K562 (cell line): ENCODE measurements at regions not wholly inside any gene's neighbourhood (a gene's known extent, or its start where the extent isn't known, plus 50 kb on each side); places are given as distances from the start of the nearest gene placed in this dataset.

Experiments used
- ATAC-seq: fragments of 200-7000 bp; cut with Tn5 transposase; 3 replicates; pipeline ENCODE4 v1.9.1; 2020; ENCODE audit warnings: moderate library complexity
- BruUV-seq: library from RNA; stranded (reverse); fragments of 400-500 nt; replicated peaks from 2 replicates; lab custom pipeline; 2021; lab: Mats Ljungman, UMichigan
- CTCF ChIA-PET: fragments of 300-600 bp; formaldehyde crosslinking; extraction: SDS; loops from one replicate; lab custom pipeline; 2021; ENCODE audit warnings: low intra/inter-chr PET ratio; lab: Yijun Ruan, JAX
- POLR2A ChIA-PET: fragments of 300-600, 350-650 bp; sonication (Branson Sonifier 250); formaldehyde crosslinking; extraction: SDS; loops from one replicate; lab custom pipeline; 2021; ENCODE audit warnings: antibody characterized with exemption, inconsistent platforms; lab: Yijun Ruan, JAX
- DNase-seq, 4 experiments: peaks; one replicate each; pipeline versions ENCODE4 v3.0.0 to v3.0.0-alpha.2; 2011 to 2018; ENCODE audit warnings: low spot score in 3 of 4, mixed read lengths in 3 of 4; ENCODE audit errors: extremely low read depth in 1 of 4
- FAIRE-seq: peaks from 2 replicates; lab custom pipeline; 2011; peaks lifted over from hg19 to GRCh38; lab: Jason Lieb, UNC
- H2AFZ ChIP-seq: 2 replicates; pipeline ENCODE4 v1.6.0; 2011; ENCODE audit warnings: low read depth, low read length, control low read depth, inconsistent platforms
- H3K27ac ChIP-seq: fragments of 200-600 bp; 3 replicates; pipeline ENCODE4 v1.8.0; 2011; ENCODE audit warnings: low read depth, mild to moderate bottlenecking, control low read depth, inconsistent platforms, low read length, moderate library complexity, mixed read lengths; ENCODE audit errors: extremely low read depth
- H3K27me3 ChIP-seq, 2 experiments: fragments of 300-600 bp in 1 of 2; 2 replicates in 1 of 2; 3 replicates in 1 of 2; pipeline versions ENCODE4 v1.6.0 to v1.8.0; 2011; ENCODE audit warnings: inconsistent platforms in 2 of 2, low read length in 2 of 2, mild to moderate bottlenecking in 1 of 2, mixed read lengths in 1 of 2, moderate library complexity in 1 of 2; ENCODE audit not compliant: control insufficient read depth in 2 of 2, insufficient read depth in 2 of 2
- H3K36me3 ChIP-seq: fragments of 300-600 bp; 3 replicates; pipeline ENCODE4 v1.8.0; 2011; ENCODE audit warnings: mild to moderate bottlenecking, low read length, inconsistent platforms; ENCODE audit not compliant: control insufficient read depth, insufficient read depth
- H3K4me1 ChIP-seq, 2 experiments: fragments of 200-600 bp in 1 of 2; replicated peaks in 1 of 2; 2 replicates in 1 of 2; 3 replicates in 1 of 2; pipeline versions ENCODE4 v1.5.1 to v1.8.0; 2011; ENCODE audit warnings: inconsistent platforms in 2 of 2, low read length in 2 of 2, mild to moderate bottlenecking in 1 of 2, mixed read lengths in 1 of 2, moderate library complexity in 1 of 2; ENCODE audit not compliant: control insufficient read depth in 2 of 2, insufficient read depth in 2 of 2
- H3K4me2 ChIP-seq: 2 replicates; pipeline ENCODE4 v1.6.1; 2011; ENCODE audit warnings: low read length, control low read depth, inconsistent platforms, mixed read lengths; ENCODE audit not compliant: insufficient read depth
- H3K4me3 ChIP-seq: fragments of 200-600 bp; sonication (generic), shearing (Covaris generic); 2 replicates; pipeline ENCODE4 v1.5.1; 2016; ENCODE audit warnings: control low read depth, inconsistent platforms
- H3K79me2 ChIP-seq: fragments of 200-600 bp; 3 replicates; pipeline ENCODE4 v1.8.0; 2011; ENCODE audit warnings: low read length, inconsistent platforms; ENCODE audit not compliant: control insufficient read depth, insufficient read depth
- H3K9ac ChIP-seq, 2 experiments: 2 replicates each; pipeline versions ENCODE4 v1.6.0 to v1.6.1; 2011; ENCODE audit warnings: low read depth in 2 of 2, low read length in 2 of 2, control low read depth in 1 of 2, inconsistent platforms in 1 of 2, mild to moderate bottlenecking in 1 of 2, mixed read lengths in 1 of 2; ENCODE audit not compliant: insufficient read depth in 1 of 2
- H3K9me1 ChIP-seq: one replicate; pipeline ENCODE4 v1.6.0; 2011; ENCODE audit warnings: inconsistent platforms, mild to moderate bottlenecking, low read length, moderate library complexity; ENCODE audit not compliant: control insufficient read depth, insufficient read depth
- H3K9me3 ChIP-seq: replicated peaks from 2 replicates; pipeline ENCODE4 v1.5.1; 2011; ENCODE audit warnings: low read depth, low read length, inconsistent platforms; ENCODE audit not compliant: control insufficient read depth, insufficient read depth
- H4K20me1 ChIP-seq: replicated peaks from 2 replicates; pipeline ENCODE4 v1.6.1; 2011; ENCODE audit warnings: low read length, inconsistent platforms, mixed read lengths; ENCODE audit not compliant: control insufficient read depth, insufficient read depth
- CREM ChIP-seq: IDR thresholded peaks from 2 replicates; pipeline ENCODE4 v1.6.1; 2014; ENCODE audit warnings: antibody characterized with exemption, low read depth
- E2F8 ChIP-seq: fragments of 450-650 bp; IDR thresholded peaks from 2 replicates; pipeline ENCODE4 v1.7.1; 2018; ENCODE audit warnings: mild to moderate bottlenecking, low read depth; ENCODE audit not compliant: partially characterized antibody
- FOXA3 ChIP-seq, 2 experiments: fragments of 450-650 bp in 1 of 2; sonication (generic) in 1 of 2; formaldehyde crosslinking; IDR thresholded peaks in 1 of 2; conservative IDR thresholded peaks in 1 of 2; 2 replicates each; pipeline versions ENCODE4 v1.4.0 to v1.8.0; 2020 to 2022; ENCODE audit warnings: mild to moderate bottlenecking in 2 of 2, missing genetic modification reagents in 1 of 2
- OTX1 ChIP-seq: fragments of 450-650 bp; formaldehyde crosslinking; IDR thresholded peaks from 2 replicates; pipeline ENCODE4 v1.4.0; 2022; ENCODE audit warnings: mild to moderate bottlenecking
- PHB2 ChIP-seq: fragments of 450-650 bp; IDR thresholded peaks from 2 replicates; pipeline ENCODE4 v1.6.1; 2017; ENCODE audit warnings: low read depth
- ZBTB40 ChIP-seq, 2 experiments: fragments of 450-650 bp in 1 of 2; sonication (generic) in 1 of 2; formaldehyde crosslinking in 1 of 2; IDR thresholded peaks; 2 replicates each; pipeline versions ENCODE4 v1.7.1 to v1.9.0; 2016 to 2022; ENCODE audit warnings: inconsistent platforms in 1 of 2, mild to moderate bottlenecking in 1 of 2, missing genetic modification reagents in 1 of 2
- ZNF668 ChIP-seq: fragments of 250-450 bp; sonication (Bioruptor Pico); IDR thresholded peaks from 2 replicates; pipeline ENCODE4 v1.8.0; 2022; ENCODE audit warnings: mild to moderate bottlenecking, inconsistent platforms
- ZNF695 ChIP-seq: fragments of 450-650 bp; formaldehyde crosslinking; IDR thresholded peaks from 2 replicates; pipeline ENCODE4 v1.4.0; 2020; ENCODE audit warnings: mild to moderate bottlenecking, moderate library complexity
- WGBS: fragments of 100-300 bp; shearing (Covaris generic); methylation state at CpG from one replicate; pipeline ENCODE4 v1.1.6; 2016; ENCODE audit warnings: low coverage, mixed read lengths; ENCODE audit not compliant: insufficient coverage; ENCODE audit errors: missing lambda C conversion rate; 5-methylcytosine and 5-hydroxymethylcytosine counted together
- in situ Hi-C: fragments of 300-500 bp; cut with MboI; formaldehyde crosslinking; loops from 4 replicates; pipeline ENCODE4 v1.15.0; 2018; ENCODE audit warnings: inconsistent platforms, mixed read lengths
- intact Hi-C: fragments of 100-400 bp; cut with micrococcal nuclease; formaldehyde crosslinking; loops from 2 replicates; pipeline ENCODE4 v1.14.2; 2022

- ATAC-seq (no peak), DNase-seq (no peak), FAIRE-seq (no peak)
- Histone ChIP-seq H3K4me1 (peaks cover 9 to 14% of the 10 kb centered on the region in 2 experiments; a peak in 3 of 5 replicates), H3K79me2 (no peaks in the 10 kb centered on the region), H2AFZ (no peak overlapping the region), H3K36me3 (no peaks in the 10 kb centered on the region), H3K4me3 (no peak overlapping the region), H3K9me1 (no peaks in the 10 kb centered on the region), H3K4me2 (no peak overlapping the region), H4K20me1 (no peaks in the 10 kb centered on the region; the same call in 1 of the 2 replicates), H3K9me3 (no peaks in the 10 kb centered on the region), H3K27ac (no peak overlapping the region), H3K27me3 (peaks cover 29 to 59% of the 10 kb centered on the region in 2 experiments; a peak in 4 of 5 replicates), H3K9ac (no peak overlapping the region)
- BruUV-seq, result no TSS peak
- in situ Hi-C loops, result no loop called here
- intact Hi-C loops, result no loop called here
- POLR2A ChIA-PET, result interaction anchor here (0.6 to 2.3 kb wide), 4 partner anchors 12 to 204 kb away, joined by 3 to 9 read pairs (median 3); no protein-coding TSS in a partner anchor
- CTCF ChIA-PET, result no interaction called here
- WGBS, result 0% methylated on average over 4 of the region's 4 CpGs
- TF ChIP-seq OTX1 (CRISPR knock-in tag), result no peak
- TF ChIP-seq ZNF668 (CRISPR knock-in tag), result no peak
- no peak for TF ChIP-seq ZBTB40 (IDR thresholded peaks at IDR 0.05)
- TF ChIP-seq ZBTB40 (CRISPR knock-in tag; IDR thresholded peaks at IDR 0.05), result no peak
- TF ChIP-seq E2F8, result no peak
- no peak for TF ChIP-seq PHB2
- TF ChIP-seq CREM, result no peak
- no peak for TF ChIP-seq ZNF695
- no peak for TF ChIP-seq FOXA3 (CRISPR knock-in tag; conservative IDR thresholded peaks at IDR 0.05 in 1 of 2, IDR thresholded peaks at IDR 0.05 in 1 of 2)
Measured at GRCh38 chr1:25026304-25026703, 96.2 kb upstream of the RUNX3 start.
